RWPE1 (cell line): ENCODE measurements at regions not wholly inside any gene's neighbourhood (a gene's known extent, or its start where the extent isn't known, plus 50 kb on each side); places are given as distances from the start of the nearest gene placed in this dataset.
"Not testable (repeated sequence)": the region's sequence is repeated elsewhere in the genome, so short reads cannot be mapped to it uniquely, and the experiment has no call there.

Experiments
- CTCF ChIA-PET: fragments of 350-600 bp; sonication (Branson Sonifier 250); formaldehyde crosslinking; extraction: SDS; loops from one replicate; lab custom pipeline; 2021; lab: Yijun Ruan, JAX
- POLR2A ChIA-PET: fragments of 400-600 bp; formaldehyde crosslinking; extraction: SDS; loops from one replicate; lab custom pipeline; 2020; ENCODE audit warnings: antibody characterized with exemption; ENCODE audit not compliant: low non-redundant PET; lab: Yijun Ruan, JAX
- DNase-seq: peaks from one replicate; pipeline ENCODE4 v3.0.0; 2012; ENCODE audit warnings: low spot score
- H3K27ac ChIP-seq: fragments of 450-650 bp; 2 replicates; pipeline ENCODE4 v1.5.1; 2017
- TF ChIP-seq, protein P1 (sequence below): fragments of 450-650 bp; conservative IDR thresholded peaks from 2 replicates; pipeline ENCODE4 v1.5.1; 2017; ENCODE audit warnings: low read depth, mild to moderate bottlenecking

DNA sequence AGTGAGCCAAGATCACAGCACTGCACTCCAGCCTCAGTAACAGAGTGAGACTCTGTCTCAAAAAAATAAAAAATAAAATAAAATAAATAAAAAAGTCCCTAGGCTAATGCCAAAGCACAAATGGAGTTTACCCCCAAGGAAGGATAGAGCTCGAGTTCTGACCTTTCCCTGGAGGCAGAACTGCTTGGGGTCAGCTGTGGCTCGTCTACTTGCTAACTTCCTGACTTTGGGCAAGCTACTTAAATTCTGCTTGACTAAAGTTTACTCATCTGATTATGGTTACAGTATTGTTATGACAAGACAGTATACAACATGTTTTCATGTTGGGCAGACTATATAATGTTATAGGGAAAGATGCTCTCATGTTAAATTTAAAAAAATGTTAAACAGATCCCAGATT is 359.2 kb downstream of the DNAH5 start:
- ChIA-PET CTCF (interaction anchor here (0.5 kb wide), 1 partner anchor 372 kb away, joined by 8 read pairs; no protein-coding TSS in a partner anchor), POLR2A (no interaction called here)
- TF ChIP-seq, protein P1, sequence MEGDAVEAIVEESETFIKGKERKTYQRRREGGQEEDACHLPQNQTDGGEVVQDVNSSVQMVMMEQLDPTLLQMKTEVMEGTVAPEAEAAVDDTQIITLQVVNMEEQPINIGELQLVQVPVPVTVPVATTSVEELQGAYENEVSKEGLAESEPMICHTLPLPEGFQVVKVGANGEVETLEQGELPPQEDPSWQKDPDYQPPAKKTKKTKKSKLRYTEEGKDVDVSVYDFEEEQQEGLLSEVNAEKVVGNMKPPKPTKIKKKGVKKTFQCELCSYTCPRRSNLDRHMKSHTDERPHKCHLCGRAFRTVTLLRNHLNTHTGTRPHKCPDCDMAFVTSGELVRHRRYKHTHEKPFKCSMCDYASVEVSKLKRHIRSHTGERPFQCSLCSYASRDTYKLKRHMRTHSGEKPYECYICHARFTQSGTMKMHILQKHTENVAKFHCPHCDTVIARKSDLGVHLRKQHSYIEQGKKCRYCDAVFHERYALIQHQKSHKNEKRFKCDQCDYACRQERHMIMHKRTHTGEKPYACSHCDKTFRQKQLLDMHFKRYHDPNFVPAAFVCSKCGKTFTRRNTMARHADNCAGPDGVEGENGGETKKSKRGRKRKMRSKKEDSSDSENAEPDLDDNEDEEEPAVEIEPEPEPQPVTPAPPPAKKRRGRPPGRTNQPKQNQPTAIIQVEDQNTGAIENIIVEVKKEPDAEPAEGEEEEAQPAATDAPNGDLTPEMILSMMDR: no peak
- no peak overlapping the region for H3K27ac ChIP-seq
- no peak for DNase-seq

DNA sequence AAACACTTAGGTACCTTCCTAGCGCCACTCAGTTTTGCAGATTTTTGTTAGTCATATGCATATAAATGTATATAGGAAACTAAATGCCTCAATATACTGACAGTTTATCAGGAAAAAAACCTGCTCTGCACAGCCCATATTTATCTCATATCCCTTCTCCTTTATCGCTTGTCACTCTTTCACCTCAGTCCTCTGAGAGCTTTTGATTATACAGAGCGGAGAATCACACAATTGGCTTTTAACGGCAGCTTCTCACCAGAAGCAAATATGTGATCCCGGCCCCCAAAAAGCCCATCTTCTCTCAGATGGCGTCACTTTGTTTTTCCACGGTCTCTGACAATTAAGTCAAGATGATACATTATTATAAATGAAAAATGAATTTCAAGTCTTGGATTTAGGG is 362.6 kb downstream of the DNAH5 start:
- no peak overlapping the region for H3K27ac ChIP-seq
- ChIA-PET CTCF (interaction anchor here (0.6 kb wide), 1 partner anchor 103 kb away, joined by 4 read pairs; no protein-coding TSS in a partner anchor), POLR2A (no interaction called here)
- DNase-seq: no peak
- TF ChIP-seq, protein P1: no peak

DNA sequence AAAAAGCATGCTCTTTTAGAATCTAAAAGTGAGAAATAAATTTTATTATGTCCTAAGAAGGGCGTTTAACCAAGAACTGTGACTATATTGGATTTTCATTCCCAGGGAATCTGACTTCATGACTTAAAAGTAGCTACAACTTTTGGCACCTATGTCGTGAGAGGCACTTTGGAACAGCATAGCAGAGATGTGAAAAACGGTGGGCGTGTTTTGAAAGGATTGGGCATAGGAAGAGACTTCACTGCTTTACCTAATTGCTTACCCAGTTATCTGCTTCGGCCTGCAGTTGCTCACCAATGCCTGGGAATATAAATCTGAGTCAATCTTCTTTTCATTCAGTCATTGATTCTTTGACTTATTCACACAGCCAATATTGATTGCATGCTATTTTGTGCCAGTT is 363.4 kb downstream of the DNAH5 start:
- CTCF ChIA-PET: no interaction called here
- POLR2A ChIA-PET: no interaction called here
- no peak overlapping the region for H3K27ac ChIP-seq
- DNase-seq: no peak
- TF ChIP-seq, protein P1: no peak

DNA sequence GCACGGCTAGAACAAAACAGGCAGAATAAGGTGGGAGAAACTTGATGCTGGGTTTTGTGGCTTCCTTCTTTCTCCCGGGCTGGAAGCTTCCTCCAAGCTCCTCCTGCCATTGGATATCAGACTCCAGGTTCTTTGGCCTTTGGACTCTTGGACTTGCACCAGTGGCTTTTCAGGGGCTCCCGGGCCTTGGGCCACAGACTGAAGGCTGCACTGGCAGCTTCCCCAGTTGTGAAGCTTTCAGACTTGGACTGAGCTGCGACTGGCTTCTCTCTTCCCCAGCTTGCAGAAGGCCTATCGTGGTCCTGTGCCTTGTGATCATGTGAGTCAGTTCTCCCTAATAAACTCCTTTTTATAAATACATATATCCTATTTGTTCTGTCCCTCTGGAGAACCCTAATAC is 364.4 kb downstream of the DNAH5 start:
- ChIA-PET POLR2A (no interaction called here), CTCF (no interaction called here)
- no peak overlapping the region for H3K27ac ChIP-seq
- DNase-seq: no peak
- TF ChIP-seq, protein P1: no peak

DNA sequence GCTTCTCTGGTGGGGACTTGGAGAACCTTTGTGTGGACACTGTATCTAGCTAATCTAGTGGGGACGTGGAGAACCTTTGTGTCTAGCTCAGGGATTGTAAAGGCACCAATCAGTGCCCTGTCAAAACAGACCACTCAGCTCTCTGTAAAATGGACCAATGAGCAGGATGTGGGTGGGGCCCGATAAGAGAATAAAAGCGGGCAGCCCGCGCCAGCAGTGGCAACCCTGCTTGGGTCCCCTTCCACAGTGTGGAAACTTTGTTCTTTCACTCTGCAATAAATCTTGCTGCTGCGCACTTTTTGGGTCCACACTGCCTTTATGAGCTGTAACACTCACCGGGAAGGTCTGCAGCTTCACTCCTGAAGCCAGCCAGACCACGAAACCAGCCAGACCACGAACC is 365.4 kb downstream of the DNAH5 start:
- CTCF ChIA-PET, POLR2A ChIA-PET, DNase-seq, H3K27ac ChIP-seq: not testable (repeated sequence)

DNA sequence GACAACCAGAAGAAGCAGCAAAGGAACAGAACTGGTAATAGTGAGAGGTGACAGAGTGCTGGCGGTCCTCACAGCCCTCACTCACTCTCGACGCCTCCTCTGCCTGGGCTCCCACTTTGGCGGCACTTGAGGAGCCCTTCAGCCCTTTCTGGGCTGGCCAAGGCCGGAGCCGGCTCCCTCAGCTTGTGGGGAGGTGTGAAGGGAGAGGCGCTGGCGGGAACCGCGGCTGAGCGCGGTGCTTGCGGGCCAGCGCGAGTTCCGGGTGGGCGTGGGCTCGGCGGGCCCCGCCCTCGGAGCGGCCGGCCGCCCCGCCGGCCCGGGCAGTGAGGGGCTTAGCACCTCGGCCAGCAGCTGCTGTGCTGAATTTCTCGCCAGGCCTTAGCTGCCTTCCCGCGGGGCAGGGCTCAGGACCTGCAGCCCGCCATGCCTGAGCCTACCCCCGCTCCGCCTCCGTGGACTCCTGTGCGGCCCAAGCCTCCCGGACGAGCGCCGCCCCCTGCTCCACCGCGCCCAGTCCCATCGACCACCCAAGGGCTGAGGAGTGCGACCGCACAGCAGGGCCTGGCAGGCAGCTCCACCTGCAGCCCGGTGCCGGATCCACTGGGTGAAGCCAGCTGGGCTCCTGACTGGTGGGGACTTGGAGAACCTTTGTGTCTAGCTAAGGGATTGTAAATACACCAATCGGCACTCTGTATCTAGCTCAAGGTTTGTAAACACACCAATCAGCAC is 366.0 kb downstream of the DNAH5 start:
- DNase-seq, CTCF ChIA-PET, H3K27ac ChIP-seq, POLR2A ChIA-PET: not testable (repeated sequence)

DNA sequence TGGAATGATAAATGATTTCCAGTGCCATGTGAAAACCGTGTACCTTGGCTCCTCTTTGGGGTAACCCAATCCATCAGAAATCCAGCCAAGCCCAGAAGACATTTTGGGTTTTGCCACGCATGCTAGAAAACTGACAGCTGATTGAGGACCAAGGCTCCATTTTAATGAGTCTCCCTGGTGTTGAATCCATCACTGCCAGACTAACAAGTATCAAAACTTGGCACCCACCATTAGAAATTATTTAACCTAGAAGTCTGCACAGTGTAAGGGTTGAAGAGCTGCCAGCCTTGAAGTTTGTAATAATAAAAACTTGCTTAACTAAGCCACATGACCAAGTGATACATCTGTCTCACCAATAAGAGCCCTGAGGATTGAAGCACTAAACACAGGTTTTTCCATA is 369.9 kb downstream of the DNAH5 start:
- DNase-seq: no peak
- TF ChIP-seq, protein P1: no peak
- no peak overlapping the region for H3K27ac ChIP-seq
- ChIA-PET CTCF (no interaction called here), POLR2A (no interaction called here)

DNA sequence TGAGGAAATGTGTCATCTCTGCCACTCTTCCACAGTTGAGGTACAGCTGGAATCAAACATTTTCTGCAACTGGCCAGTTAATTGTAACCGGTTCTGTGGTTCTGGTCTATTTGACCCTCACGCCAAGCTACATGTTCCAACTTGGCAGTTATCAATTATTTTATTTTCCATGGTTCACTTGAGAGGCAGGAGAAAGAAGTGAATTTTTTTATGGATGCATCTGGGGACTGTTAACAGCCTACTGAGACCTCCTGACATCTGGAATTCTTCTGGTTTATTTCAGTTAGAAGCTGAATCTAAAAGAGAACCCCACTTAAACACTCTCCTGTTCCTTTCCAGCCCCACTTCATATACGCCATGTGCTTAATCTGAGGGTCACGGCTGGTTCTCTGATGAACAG is 372.3 kb downstream of the DNAH5 start:
- no peak for DNase-seq
- ChIA-PET POLR2A (no interaction called here), CTCF (interaction anchor here (0.7 kb wide), 1 partner anchor 228 kb away, joined by 3 read pairs; no protein-coding TSS in a partner anchor)
- TF ChIP-seq, protein P1: no peak
- no peak overlapping the region for H3K27ac ChIP-seq
